ENCODE measurements at regions not wholly inside any gene's neighbourhood (a gene's known extent, or its start where the extent isn't known, plus 50 kb on each side); places are given as distances from the start of the nearest gene placed in this dataset.
"Not testable (repeated sequence)": the region's sequence is repeated elsewhere in the genome, so short reads cannot be mapped to it uniquely, and the experiment has no call there.

DNA sequence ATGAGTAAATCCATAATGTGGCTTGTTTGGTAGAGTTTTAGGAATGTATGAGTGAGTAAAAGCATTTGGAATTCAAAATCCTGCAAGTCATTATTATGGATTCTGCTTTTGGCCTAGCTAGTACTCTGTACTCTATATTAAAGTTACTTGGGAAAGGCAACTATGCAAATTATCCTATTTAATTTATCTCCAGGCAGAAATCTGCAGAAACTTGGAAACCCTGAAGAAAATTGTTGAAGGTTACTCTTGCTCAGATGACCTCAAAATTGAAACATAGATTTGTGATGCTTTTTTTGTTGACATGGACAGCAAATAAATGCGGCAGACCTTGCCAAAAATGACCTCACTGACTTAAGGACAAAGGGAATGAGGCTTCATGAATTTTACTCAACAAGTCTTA, 477.1 kb upstream of the EYS start:
- CTCF ChIA-PET = no interaction called here
- no peaks in the 10 kb centered on the region for H3K27me3 ChIP-seq (ENCODE audit: low read length)
- BruUV-seq (replicated peaks) = no TSS peak
- no peak for TF ChIP-seq EZH2 (IDR thresholded peaks at IDR 0.05; ENCODE audit: low read length, unreplicated experiment)
- TF ChIP-seq, protein P1, sequence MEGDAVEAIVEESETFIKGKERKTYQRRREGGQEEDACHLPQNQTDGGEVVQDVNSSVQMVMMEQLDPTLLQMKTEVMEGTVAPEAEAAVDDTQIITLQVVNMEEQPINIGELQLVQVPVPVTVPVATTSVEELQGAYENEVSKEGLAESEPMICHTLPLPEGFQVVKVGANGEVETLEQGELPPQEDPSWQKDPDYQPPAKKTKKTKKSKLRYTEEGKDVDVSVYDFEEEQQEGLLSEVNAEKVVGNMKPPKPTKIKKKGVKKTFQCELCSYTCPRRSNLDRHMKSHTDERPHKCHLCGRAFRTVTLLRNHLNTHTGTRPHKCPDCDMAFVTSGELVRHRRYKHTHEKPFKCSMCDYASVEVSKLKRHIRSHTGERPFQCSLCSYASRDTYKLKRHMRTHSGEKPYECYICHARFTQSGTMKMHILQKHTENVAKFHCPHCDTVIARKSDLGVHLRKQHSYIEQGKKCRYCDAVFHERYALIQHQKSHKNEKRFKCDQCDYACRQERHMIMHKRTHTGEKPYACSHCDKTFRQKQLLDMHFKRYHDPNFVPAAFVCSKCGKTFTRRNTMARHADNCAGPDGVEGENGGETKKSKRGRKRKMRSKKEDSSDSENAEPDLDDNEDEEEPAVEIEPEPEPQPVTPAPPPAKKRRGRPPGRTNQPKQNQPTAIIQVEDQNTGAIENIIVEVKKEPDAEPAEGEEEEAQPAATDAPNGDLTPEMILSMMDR (conservative IDR thresholded peaks at IDR 0.05; ENCODE audit: low read depth, low read length) = no peak
- TF ChIP-seq EZH2phosphoT487 (IDR thresholded peaks at IDR 0.05; ENCODE audit: borderline replicate concordance, low read length) = no peak
- no peak overlapping the region for H3K4me3 ChIP-seq (ENCODE audit: low read length)
- POLR2A ChIA-PET (ENCODE audit: unreplicated experiment) = no interaction called here
- no peak overlapping the region for H2AFZ ChIP-seq (ENCODE audit: low read length)
- no peaks in the 10 kb centered on the region for H3K9me3 ChIP-seq (ENCODE audit: low read length)
- H3K9ac ChIP-seq (ENCODE audit: low read length) = no peak overlapping the region
- no peaks in the 10 kb centered on the region for H3F3A ChIP-seq (ENCODE audit: low read length, unreplicated experiment)
- ATAC-seq (no peak), DNase-seq (peak; percentile 11)
- H3K4me1 ChIP-seq (ENCODE audit: insufficient read depth, low read length) = peaks cover 5% of the 10 kb centered on the region; the same call in 1 of the 2 replicates
- no peak overlapping the region for H3K4me2 ChIP-seq (ENCODE audit: low read length)
- no peaks in the 10 kb centered on the region for H3K36me3 ChIP-seq (ENCODE audit: low read depth, low read length)
- no peaks in the 10 kb centered on the region for H3K9me2 ChIP-seq (replicated peaks; ENCODE audit: low read length)
- no peaks in the 10 kb centered on the region for H3K79me2 ChIP-seq (ENCODE audit: low read length)
- no peaks in the 10 kb centered on the region for H4K20me1 ChIP-seq (ENCODE audit: low read length)
- intact Hi-C loops (cut with micrococcal nuclease) = no loop called here
- H3K27ac ChIP-seq (ENCODE audit: low read length) = no peak overlapping the region

DNA sequence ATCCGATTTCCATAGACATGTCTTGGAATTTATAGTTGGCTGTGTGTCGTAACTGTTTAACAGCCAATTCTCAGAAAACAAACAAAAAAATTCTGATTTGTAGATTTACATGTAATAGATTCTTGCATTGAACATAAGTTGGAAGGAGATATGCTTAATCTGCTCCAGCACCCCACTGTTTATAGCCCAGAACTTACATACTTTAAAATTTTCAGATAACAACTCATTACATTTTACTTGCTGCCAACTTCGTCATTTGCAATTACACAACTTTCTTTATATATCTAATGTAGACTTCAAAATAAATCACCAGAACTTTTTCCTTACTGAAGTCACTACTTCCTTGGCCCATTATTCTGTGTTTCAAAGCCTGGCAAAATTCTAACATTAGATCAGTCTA, 472.3 kb upstream of the EYS start:
- no peaks in the 10 kb centered on the region for H3K27me3 ChIP-seq (ENCODE audit: low read length)
- POLR2A ChIA-PET (ENCODE audit: unreplicated experiment) = no interaction called here
- ATAC-seq = no peak

DNA sequence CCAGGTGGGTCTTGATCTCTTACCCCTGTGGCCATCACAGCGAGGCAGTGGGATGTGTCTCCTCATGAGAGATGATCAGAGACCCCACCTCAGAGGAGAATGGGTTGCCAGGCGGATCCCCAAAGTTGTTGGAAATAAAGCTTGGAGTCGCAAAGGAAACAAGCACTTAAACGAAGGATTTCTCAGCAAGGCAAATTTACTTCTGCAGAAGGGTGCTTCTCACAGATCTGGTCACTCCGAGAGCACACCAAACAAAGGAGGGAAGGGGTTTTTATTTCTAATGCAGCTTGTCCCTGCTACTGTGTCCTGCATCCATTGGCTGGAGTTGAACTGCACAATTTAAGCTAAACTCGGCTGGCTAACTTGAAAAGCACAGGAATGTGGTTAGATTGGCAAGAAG, 466.6 kb upstream of the EYS start:
- Histone ChIP-seq H3K36me3 (ENCODE audit: low read depth, low read length) (no peaks in the 10 kb centered on the region), H3F3A (ENCODE audit: low read length, unreplicated experiment) (no peaks in the 10 kb centered on the region), H4K20me1 (ENCODE audit: low read length) (no peaks in the 10 kb centered on the region), H3K27ac (ENCODE audit: low read length) (no peak overlapping the region), H3K9me2 (replicated peaks; ENCODE audit: low read length) (no peaks in the 10 kb centered on the region), H3K27me3 (ENCODE audit: low read length) (no peaks in the 10 kb centered on the region), H3K9ac (ENCODE audit: low read length) (no peak overlapping the region), H3K79me2 (ENCODE audit: low read length) (no peaks in the 10 kb centered on the region), H3K9me3 (ENCODE audit: low read length) (0 out of 2 replicates have a peak, but pooled peaks cover 4% of the 10 kb centered on the region), H2AFZ (ENCODE audit: low read length) (no peak overlapping the region), H3K4me2 (ENCODE audit: low read length) (no peak overlapping the region), H3K4me3 (ENCODE audit: low read length) (no peak overlapping the region), H3K4me1 (ENCODE audit: insufficient read depth, low read length) (no peaks in the 10 kb centered on the region)
- TF ChIP-seq, protein P1 (conservative IDR thresholded peaks at IDR 0.05; ENCODE audit: low read depth, low read length) = no peak
- TF ChIP-seq EZH2 (IDR thresholded peaks at IDR 0.05; ENCODE audit: low read length, unreplicated experiment) = no peak
- TF ChIP-seq EZH2phosphoT487 (IDR thresholded peaks at IDR 0.05; ENCODE audit: borderline replicate concordance, low read length) = no peak
- no peak for DNase-seq
- ChIA-PET POLR2A (ENCODE audit: unreplicated experiment) (no interaction called here), CTCF (no interaction called here)
- intact Hi-C loops (cut with micrococcal nuclease) = no loop called here
- ATAC-seq = no peak
- no TSS peak for BruUV-seq (replicated peaks)

More for the DNA sequence above, 472.3 kb upstream of the EYS start:
- no peak overlapping the region for H3K4me3 ChIP-seq (ENCODE audit: low read length)
- TF ChIP-seq EZH2phosphoT487 (IDR thresholded peaks at IDR 0.05; ENCODE audit: borderline replicate concordance, low read length) (no peak), EZH2 (IDR thresholded peaks at IDR 0.05; ENCODE audit: low read length, unreplicated experiment) (no peak)
- TF ChIP-seq, protein P1 (conservative IDR thresholded peaks at IDR 0.05; ENCODE audit: low read depth, low read length) = no peak
- no peaks in the 10 kb centered on the region for H3K9me3 ChIP-seq (ENCODE audit: low read length)
- no peaks in the 10 kb centered on the region for H3F3A ChIP-seq (ENCODE audit: low read length, unreplicated experiment)
- H3K4me1 ChIP-seq (ENCODE audit: insufficient read depth, low read length) = peaks cover 5% of the 10 kb centered on the region; the same call in 1 of the 2 replicates
- no peaks in the 10 kb centered on the region for H3K36me3 ChIP-seq (ENCODE audit: low read depth, low read length)
- H4K20me1 ChIP-seq (ENCODE audit: low read length) = no peaks in the 10 kb centered on the region
- intact Hi-C loops (cut with micrococcal nuclease) = no loop called here
- DNase-seq = no peak
- CTCF ChIA-PET = no interaction called here
- H3K9me2 ChIP-seq (replicated peaks; ENCODE audit: low read length) = no peaks in the 10 kb centered on the region
- no peak overlapping the region for H3K27ac ChIP-seq (ENCODE audit: low read length)
- H3K9ac ChIP-seq (ENCODE audit: low read length) = no peak overlapping the region
- no TSS peak for BruUV-seq (replicated peaks)
- no peak overlapping the region for H2AFZ ChIP-seq (ENCODE audit: low read length)
- H3K79me2 ChIP-seq (ENCODE audit: low read length) = no peaks in the 10 kb centered on the region
- no peak overlapping the region for H3K4me2 ChIP-seq (ENCODE audit: low read length)

DNA sequence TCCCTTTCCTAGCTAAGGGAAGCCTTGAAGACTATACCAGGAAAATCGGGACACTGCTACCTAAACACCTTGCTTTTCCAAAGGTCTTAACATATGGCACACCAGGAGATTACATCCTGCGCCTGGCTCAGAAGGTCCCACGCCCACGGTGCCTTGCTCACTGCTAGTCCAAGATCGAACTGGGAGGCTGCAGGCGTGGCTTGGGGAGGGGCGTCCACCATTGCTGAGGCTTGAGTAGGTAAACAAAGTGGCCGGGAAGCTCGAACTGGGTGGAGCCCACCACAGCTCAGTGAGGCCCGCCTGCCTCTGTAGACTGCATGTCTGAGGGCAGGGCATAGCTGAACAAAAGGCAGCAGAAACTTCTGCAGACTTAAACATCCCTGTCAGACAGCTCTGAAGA, 459.7 kb upstream of the EYS start:
- not testable (repeated sequence) for ATAC-seq

More for the DNA sequence above, 459.7 kb upstream of the EYS start:
- H2AFZ ChIP-seq (ENCODE audit: low read length); H3K9ac ChIP-seq (ENCODE audit: low read length); H3K4me1 ChIP-seq (ENCODE audit: insufficient read depth, low read length); H3K4me2 ChIP-seq (ENCODE audit: low read length); H3K27me3 ChIP-seq (ENCODE audit: low read length); H3K36me3 ChIP-seq (ENCODE audit: low read depth, low read length); H3K9me2 ChIP-seq (replicated peaks; ENCODE audit: low read length); H3K27ac ChIP-seq (ENCODE audit: low read length); H3K9me3 ChIP-seq (ENCODE audit: low read length); BruUV-seq (replicated peaks); H4K20me1 ChIP-seq (ENCODE audit: low read length); DNase-seq; POLR2A ChIA-PET (ENCODE audit: unreplicated experiment); H3K4me3 ChIP-seq (ENCODE audit: low read length); CTCF ChIA-PET; H3F3A ChIP-seq (ENCODE audit: low read length, unreplicated experiment); H3K79me2 ChIP-seq (ENCODE audit: low read length); intact Hi-C loops (cut with micrococcal nuclease): not testable (repeated sequence)
